CD4-positive, alpha-beta T cell treated with Interleukin-15 for 4 hours (primary cell): ENCODE measurements at regions not wholly inside any gene's neighbourhood (a gene's known extent, or its start where the extent isn't known, plus 50 kb on each side); places are given as distances from the start of the nearest gene placed in this dataset.
"Not testable (repeated sequence)": the region's sequence is repeated elsewhere in the genome, so short reads cannot be mapped to it uniquely, and the experiment has no call there.

Source experiments
- DNase-seq: peaks from one replicate; pipeline ENCODE4 v3.0.0-alpha.2; 2020; ENCODE audit warnings: low spot score

- no peak for DNase-seq
Measured at GRCh38 chr7:89772276-89772675, 382.0 kb upstream of the STEAP1 start.

DNA sequence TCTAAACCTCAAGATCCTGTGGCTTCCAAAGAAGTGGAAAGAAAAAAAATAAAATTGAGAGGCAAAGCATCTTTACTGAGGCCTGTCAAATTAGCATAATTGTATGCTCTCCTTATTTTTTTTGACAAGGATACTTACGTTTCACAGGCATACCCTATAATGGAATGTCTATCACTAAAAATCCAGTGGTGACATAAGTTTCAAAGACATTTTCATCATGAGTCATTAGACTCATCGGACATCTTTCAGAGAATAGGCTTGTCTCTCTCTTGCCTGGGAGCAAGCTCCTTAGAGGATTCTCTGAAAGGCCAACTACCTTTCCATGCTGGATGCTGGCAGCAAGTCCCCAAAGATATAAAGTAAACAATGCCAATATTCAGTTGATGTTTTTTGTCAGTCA lies 380.7 kb upstream of the STEAP1 start:
- no peak for DNase-seq

- DNase-seq, result no peak
Measured at GRCh38 chr7:89775459-89775858, 378.8 kb upstream of the STEAP1 start.

DNA sequence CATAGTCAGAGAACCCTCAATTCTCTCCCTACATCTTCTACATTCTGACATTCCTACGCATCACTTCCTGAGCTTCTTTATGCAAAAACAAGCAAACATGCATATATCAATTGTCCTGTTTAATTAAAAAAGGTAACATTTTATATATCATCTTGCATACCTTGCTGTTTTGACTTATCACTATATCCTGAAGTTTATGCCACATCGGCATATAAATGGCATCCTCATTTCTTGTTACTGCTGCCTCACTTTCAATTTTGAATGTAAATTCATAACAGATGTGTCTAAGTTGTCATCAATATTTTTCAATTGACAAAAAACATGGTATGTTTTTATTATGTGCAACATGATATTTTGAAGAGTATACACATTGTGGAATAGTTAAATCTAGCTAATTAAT lies 377.3 kb upstream of the STEAP1 start:
- no peak for DNase-seq

GRCh38 chr7:89777499-89777898 lies 376.8 kb upstream of the STEAP1 start:
- no peak for DNase-seq

DNA sequence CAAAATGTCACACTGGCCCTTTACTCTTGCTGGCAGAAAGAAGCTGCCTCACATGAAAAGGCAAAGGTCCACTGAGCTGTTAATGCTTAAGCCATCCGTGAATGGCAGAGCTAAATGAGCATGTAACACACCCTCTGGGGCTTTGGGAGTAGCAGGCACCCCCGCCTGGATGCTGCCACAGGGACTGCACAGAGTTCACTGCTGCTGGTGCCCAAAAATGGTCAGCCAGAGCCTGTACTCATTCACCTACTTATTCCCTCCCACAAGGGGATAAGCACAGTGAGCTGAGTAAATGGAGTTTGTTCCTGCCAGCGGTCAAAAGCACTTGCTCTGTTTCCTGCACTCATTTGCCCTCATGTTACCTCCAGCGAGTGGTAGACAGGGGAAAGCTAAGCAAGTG lies 374.0 kb upstream of the STEAP1 start:
- no peak for DNase-seq

- no peak for DNase-seq
Measured at GRCh38 chr7:89796481-89796880, 357.8 kb upstream of the STEAP1 start.

DNA sequence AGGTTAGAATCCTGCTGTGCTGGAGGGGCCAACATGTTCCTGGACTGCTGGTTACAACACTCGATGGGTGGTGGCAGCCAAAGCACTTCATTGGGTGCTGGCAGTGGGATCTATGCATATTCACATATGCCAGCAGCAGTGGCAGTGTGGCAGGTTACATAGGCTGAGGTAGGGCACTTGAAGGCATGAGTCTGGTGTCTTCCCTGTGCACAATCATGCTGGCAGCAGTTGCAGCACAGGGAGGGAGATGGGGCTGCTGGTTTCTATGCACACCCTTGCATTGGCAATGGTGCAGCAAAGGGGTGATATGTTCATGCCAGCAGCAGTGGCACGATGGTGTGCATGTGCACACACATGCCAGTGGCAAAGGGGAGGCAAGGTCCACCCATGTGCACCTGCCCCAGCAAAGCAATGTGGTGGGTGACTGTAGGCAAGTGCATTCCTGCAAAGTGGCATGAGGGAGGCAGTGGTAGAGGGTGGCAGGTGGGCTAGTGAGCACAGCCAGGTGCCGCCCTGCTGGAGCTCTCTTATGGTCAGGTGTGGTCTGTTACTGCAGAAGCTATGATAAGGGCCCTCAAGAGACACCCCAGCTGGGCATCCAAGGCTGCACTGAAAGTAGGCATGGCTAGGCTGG lies 356.2 kb upstream of the STEAP1 start:
- DNase-seq, result no peak

DNA sequence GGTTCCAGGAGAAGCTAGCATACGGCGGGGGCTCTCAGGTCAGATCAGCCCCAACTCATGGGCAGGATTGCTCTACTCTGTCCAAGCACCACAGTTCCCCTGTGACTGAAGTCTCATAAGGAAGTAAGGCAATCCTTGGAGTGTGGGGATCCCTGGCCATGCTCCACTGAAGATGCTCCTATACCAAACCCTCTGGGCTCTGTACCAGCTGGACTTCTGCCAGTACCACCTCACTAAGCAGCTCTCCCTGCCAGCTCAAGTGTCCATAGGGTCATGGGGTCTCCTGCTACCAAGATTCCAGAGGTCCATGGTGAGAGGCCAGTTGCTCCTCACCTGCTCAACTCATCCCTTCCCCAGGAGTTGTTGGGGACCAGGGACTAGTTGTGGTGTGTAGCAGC lies 355.7 kb upstream of the STEAP1 start:
- no peak for DNase-seq

DNA sequence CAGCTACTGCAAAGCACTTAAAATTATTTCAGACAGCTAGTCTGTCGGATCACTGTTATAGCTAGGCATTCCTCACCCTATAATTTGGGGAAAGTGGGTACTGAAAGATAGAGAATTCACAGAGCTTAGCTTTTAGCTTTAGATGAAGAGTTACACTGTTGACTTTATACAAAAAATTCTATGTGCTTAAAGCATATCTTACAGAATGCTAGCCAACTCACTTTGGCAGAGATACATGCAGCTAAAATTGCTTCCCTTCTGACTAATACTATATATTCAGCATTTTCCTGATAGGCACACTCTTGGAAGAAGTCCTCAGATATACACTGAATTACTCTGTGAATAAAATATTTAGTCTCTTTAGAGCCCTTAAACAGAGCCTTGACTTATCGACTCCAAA lies 353.5 kb upstream of the STEAP1 start:
- DNase-seq, result no peak

- no peak for DNase-seq
Measured at GRCh38 chr7:89809291-89809690, 345.0 kb upstream of the STEAP1 start.

DNA sequence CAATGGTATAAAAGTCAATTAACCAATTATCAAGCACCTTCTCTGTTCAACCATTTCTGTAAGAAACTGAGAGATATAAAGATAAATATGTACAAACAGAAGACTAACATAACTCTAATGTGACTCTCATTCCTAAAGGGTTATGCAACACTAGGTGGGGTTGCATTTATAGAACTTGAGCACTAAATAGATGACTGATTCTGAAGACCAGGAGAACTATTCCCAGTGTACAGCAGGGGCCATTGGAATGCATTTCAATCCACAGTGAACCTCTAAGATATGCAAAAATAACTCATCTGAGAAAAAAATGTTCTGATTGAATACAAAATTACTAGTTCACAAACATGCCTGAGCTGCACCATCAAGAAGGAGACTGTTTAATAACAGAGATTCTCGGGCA lies 341.2 kb upstream of the STEAP1 start:
- DNase-seq, result no peak

DNA sequence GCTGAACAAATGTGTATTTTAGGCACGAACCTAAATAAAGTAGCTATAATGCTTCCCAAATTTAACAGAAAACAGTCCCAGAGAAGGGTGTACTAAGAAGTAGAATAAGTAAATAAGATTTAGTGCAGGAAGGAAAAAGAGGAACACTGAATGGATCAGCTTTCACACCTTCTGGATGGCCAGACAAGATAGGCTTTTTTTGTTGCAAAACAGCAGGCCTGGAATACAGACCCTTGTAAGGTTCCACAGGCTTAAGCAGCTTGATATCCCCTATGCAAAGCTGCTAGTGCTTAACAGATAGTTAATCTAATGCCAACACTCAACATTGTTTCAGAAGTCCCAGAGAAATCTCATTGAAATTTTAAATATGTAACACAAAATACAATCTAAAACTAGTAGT lies 328.1 kb upstream of the STEAP1 start:
- DNase-seq, result no peak

DNA sequence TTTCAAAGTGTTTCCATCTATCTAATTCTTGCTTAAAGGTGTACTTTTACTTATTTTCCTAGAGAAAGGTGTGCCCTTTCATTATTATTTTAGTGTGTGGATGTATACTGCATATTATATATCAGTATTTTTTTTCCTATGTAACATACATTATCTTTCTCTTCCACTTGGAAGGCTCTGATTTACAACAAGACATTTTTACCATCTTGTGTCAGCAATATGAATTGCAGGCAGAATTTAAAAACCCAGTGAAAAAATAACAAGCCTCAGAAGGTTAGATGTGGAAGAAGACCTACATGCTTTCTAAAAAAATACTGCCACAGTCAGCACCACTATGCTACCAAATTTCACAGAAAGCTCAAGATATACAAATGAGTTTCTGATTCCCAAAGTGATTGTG lies 327.7 kb upstream of the STEAP1 start:
- DNase-seq, result no peak

DNA sequence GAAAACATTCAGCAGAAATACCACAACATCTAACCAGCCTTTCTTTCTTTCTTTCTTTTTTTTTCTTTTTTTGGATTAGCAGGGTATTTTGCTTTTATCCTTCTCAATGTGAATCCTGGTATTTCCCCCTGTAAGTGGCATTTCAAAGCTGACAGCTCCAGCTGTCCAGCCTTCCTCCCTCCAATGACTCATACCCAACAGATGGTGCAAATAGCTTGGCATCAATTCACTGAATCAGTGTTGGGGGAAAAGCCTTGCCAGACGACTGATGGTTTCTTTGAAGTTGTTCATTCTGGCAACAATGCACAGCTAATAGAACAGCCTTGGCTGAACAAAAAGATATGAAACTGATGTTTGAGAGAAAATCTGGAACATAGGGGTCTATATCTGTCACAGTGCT lies 316.8 kb upstream of the STEAP1 start:
- DNase-seq, result no peak

GRCh38 chr7:89839329-89839728 lies 314.9 kb upstream of the STEAP1 start:
- no peak for DNase-seq

- DNase-seq, result no peak
Measured at GRCh38 chr7:89845952-89846351, 308.3 kb upstream of the STEAP1 start.

GRCh38 chr7:89849052-89849451 lies 305.2 kb upstream of the STEAP1 start:
- no peak for DNase-seq

DNA sequence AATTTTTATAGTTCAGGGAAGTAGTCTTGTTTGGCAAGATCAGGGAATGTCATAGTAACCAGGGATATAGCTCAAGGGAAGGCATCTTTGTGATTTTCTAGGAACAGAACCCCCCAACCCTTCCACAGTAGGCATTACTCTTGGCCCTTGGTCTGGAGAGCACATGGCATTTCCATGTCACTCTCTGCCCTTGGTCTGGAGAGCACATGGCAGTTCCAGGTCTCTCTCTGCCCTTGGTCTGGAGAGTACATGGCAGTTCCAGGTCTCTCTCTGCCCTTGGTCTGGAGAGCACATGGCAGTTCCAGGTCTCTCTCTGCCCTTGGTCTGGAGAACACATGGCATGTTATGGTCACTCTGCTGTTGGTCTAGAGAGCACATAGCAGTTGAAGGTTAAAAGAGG lies 297.2 kb upstream of the STEAP1 start:
- DNase-seq, result not testable (repeated sequence)

- no peak for DNase-seq
Measured at GRCh38 chr7:89857767-89858166, 296.5 kb upstream of the STEAP1 start.

DNA sequence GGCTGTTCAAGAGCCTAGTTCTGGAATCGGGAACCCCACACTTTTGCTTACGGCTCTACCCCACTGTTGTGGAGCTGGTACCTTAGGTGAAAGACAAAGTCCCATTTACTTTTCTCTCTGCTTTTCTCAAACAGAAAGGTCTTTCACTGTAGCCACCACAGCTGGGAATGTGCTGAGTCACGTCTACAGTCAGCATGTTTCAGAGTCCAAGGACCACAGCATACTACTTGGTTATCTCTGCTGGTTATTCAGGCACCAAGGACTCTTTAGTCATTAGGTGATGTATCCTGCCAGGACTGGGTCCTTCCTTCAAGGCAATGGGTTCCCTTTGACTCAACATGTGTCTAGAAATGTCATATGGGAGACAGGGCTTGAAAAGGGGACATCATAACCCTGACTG lies 266.8 kb upstream of the STEAP1 start:
- no peak for DNase-seq

GRCh38 chr7:89908736-89909135 lies 245.5 kb upstream of the STEAP1 start:
- DNase-seq, result no peak

DNA sequence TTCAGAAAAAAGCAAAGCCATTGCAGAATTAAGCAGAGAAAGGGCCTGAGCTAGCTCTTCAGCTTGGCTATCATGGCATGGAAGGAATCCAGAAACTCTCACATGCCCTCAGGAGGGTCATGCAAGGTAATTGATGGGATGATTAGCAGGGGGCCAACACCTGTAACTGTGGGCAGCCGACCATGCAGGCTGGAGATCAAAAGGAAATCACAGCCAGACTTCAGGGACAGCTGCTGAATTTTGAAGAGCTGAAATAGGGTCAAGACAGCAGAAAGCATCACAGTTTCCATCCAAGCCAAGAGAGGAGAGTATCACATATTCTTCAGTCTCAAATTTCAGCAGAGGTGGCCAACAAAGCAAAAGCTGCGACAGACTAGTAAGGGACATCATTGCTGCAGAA lies 239.6 kb upstream of the STEAP1 start:
- no peak for DNase-seq

DNA sequence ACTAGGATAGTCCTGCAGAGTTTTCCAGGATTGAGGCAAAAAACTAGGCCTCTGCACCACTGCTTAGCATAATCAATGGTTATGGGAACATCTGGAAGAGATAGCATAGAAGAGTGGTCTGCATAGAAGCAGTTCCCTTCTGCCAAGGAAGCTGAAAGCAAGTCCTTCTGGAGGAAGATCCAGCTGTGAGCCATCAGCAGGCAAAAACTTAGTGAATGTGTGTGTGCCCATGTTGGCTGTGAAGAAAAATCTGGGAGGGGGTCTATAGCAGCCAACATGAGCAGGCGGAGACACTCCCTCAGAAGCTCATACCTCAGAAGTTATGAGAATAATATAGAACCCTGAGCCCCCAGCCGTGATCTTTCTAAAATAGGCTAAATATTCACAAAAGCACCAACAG lies 228.1 kb upstream of the STEAP1 start:
- no peak for DNase-seq

- DNase-seq, result no peak
Measured at GRCh38 chr7:89926701-89927100, 227.6 kb upstream of the STEAP1 start.
